Stimulated activated CD8-positive, alpha-beta memory T cell treated with anti-CD3 and anti-CD28 coated beads, Interleukin-15, amount 100 ng/mL, for 48 hours (primary cell): ENCODE measurements at regions not wholly inside any gene's neighbourhood (a gene's known extent, or its start where the extent isn't known, plus 50 kb on each side); places are given as distances from the start of the nearest gene placed in this dataset.

Experiments
- DNase-seq, 2 donors: peaks; one replicate each; pipeline ENCODE4 v3.0.0-alpha.2; 2020; ENCODE audit warnings: low read depth in 2 of 2

DNA sequence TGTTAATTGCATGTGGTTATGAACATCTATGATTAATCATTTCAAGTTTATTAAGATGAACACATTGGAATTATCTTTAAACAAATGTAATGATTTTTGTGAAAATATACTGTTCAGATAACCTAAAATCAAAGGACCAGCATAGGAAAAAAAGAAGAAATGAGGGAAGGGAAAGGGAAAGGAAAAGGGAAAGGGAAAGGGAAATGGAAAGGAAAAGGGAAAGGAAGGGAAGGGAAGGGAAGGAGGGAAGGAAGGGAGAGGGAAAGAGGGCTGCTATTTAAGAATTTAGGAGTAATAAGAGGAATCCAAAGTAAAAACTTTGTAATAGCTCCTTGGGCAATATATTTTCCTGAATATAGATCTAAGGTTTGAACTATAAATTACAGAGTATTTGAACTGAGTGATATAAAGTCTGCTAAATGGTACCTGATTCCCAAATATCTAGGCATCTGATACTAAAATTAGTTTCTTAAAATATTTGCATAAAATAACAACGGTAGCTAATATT, 726.3 kb downstream of the EPHA4 start:
- no peak for DNase-seq

DNA sequence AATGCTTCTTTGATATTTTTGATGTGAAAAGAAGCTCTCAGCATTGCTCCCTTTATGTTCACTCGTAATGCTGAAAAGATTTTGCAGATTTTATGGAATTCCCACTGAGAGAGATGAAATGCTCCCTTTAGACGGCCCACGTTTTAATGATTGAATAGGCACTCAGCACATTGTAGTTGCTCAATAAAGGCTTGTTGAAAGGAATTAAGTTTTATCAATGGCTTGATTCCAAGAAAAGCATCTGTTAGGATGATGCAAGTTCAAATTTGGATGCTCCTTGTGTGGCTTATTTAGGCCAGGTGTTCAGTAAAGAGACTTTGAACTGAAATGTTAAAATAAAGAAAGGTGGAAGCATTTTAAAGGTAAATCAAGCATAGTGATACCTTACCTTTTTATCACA, 725.1 kb downstream of the EPHA4 start:
- DNase-seq: no peak

DNA sequence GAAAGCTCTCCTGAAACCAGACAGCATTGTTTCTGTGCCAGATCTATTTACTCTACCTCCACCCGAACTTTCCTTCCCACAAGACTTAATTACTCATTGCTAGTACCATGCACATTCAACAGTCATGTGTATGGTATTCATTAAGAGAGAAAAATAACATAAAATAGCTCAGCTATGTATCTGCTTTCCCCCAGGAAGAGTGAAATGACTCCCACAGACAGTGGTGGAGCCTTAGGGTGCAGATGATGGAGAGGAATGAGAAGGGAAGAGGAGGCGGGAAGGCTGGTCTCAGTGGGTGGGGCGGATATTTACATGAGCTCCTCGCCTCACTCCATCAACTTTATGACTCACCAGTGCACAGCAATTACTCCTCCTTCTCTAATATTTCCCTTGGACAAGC, 724.5 kb downstream of the EPHA4 start:
- no peak for DNase-seq

DNA sequence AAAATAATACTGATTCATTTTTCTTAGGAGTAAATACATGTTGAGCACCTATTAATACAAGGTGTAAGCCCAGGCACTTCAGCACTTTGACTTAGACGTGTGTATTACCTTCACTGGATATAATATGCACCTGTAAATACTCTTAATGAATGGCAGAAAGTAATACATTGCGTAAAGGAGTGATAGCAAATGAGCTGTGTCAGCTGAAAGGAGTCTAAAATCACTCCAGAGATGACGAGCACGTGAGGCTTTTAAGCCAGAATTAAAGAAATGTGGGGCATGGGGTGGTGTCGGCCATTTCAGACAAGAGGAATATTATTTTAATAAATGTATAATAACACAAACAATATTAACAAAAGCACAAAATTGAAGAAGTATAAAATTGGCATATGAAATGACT, 722.7 kb downstream of the EPHA4 start:
- DNase-seq: no peak

DNA sequence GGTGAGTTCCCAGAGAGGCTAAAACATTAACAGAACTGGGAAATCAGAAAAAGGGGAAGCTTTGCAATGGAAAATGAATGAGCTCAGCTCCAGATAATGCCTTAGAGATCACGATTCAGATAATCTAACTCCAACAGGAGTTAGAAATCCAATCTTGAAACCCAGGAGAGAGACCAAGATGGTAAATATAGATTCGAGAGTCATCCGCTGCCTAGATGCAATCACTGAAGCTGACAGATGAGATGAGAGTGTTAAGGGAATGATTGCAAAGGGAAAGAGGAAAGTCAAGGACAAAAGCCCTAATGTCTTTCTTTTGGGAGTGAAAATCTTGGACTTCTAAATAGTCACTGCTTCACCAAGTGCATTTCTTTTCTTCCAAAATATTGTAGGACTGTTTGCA, 722.0 kb downstream of the EPHA4 start:
- no peak for DNase-seq

DNA sequence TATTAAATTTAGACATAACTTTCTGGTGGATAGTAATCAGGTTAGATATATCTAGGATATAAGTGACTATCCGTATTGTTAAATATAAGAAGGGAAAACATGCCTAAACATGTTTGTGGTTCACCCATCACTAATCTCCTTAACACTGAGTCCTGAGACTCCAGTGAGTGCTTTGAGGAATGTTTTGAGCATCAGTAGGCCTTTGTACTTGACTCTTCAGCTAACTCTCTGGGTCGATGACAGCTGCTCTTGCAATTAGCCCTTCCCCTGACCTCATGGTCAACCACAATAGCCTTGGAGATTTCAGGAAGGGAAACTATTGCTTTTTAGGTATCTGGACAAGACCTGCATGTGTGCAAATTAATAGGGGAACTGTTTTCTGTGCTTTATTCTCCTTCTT, 716.8 kb downstream of the EPHA4 start:
- no peak for DNase-seq

DNA sequence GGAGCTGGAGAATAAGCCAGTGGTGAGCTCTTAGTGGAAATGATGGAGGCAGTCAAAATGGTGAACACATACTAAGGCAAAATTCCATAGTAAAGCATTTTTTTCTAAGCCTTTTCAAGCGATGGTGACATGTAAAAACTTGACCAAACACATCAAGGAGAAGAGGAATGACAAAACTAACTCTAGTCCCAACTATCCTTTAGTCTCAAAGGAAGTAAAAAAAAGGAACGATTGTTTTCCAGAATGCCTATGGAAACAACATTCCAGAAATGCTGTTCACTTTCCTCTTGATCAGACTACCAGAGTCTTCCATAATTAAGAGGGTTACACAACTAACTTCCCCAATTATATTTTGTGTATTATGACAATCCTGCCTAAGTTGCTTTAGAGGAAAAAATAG, 715.6 kb downstream of the EPHA4 start:
- DNase-seq: no peak

DNA sequence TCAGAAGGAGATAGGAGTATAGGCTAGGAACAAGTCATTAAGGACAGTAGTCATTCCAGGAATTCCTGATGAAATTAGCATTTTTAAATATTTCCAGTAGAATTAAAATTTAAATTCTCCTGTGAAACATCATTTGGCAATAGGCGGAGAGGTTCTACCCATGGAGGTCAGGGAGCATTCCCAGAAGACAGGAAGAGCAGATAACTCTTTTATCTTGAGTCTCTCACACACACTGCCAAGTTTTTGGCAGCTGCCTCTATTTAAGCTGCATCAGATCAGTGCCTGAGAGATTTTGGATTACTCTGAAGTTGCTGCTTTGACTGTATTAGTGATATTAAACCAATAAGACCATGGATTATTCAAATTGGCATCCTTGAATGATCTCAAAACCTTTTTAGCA, 714.7 kb downstream of the EPHA4 start:
- no peak for DNase-seq

DNA sequence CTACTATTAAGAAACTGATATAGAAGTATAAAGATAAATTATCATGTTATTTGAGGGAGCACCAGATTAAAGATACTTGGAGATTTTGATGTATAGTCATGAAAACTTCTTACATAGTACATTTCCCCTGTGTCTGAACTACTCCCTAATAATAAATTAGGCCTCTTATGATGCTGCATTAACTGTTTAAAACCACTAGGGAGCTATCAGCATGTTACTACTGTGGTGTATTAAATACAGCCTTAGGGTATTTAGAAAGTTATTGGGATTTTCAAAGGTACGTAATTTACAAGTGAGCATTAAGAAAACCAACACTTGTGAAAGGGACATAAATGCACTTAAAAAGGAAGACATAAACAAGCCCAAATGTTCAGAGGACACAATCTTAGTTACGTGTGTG, 714.0 kb downstream of the EPHA4 start:
- DNase-seq: no peak

DNA sequence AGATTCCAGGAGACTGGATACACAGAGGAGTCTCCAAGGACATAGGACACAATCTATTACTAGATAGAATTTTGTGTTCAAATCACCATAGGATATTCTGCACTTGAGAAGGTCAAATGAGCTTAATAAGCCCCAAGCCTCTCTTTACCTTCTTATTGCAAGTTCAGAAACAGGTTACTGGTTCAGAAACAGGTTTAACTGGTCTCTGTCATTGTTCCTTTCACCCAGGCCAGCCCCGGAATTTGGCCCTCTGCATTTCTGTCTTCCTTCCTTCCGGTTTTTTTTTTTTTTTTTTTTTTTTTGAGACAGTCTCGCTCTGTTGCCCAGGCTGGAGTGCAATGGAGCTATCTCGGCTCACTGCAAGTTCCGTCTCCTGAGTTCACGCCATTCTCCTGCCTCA, 700.2 kb downstream of the EPHA4 start:
- DNase-seq: no peak

DNA sequence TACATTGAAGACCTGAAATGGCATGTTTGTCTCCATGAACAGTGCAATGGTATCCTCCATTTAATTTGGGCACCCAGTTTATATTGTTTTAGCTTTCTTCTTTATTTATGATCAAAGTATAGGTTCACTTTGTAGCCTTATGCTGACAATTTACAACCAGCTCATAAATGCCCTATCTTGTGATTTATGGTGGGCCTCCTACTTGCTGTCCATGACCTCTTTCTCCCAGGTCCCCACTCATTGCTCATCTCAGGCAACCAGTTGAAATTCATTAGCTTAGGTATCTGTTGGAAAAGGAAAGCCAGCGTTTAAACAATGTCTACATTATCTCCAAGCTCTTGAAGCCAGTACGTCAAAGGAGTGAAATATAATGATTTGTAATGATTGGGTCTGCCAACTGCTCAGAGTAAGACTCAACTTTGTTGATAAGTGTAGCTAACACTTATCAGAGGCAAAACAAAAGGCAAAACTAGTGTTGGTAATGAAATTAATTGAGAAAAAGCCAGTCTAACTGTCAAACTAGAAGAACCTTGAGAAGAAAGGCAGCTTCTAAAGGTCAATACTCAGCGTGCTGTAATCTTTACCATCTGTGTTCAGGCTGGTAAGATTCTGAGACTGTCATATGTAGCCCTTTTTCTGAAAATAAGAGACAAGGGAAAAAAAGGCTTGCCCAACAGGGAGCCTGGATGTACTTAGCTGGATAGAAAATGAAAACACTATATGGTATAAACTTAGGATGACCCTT, 695.9 kb downstream of the EPHA4 start:
- DNase-seq: no peak

DNA sequence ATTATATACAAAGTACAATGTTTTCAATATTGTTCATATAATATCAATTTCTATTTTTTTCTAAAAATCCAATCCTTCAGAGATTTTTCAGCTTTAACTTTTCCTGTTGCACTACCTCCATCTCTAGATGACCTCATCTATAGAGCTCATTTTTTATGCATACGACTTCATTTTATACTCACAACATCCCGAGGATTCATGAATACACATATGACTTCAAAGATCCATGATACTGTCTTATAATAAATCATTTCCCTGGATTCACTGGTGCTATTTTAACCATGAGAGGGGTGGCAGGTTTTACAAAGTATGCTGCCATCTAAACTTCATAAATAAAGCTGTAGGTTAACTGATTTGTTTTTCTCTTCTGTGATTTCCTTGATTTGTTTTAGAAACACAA, 694.6 kb downstream of the EPHA4 start:
- no peak for DNase-seq

DNA sequence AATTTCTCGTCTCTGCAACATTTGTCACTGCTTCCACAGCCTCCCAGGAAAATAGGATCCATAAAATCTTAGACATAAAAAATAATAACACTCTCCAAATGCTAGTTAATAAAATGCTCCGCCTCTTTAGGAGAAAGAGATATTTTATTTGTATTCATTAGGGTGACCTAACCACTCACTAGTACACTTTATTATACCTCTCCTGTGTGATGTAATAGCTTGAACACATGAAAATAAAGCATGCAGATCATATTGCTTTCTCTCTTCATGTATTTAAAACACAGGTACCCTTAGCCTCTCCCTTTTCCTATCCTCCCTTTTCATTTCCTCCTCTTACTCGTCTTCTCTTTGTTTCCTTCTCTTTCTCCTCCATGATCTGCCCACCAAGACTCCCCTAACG, 694.2 kb downstream of the EPHA4 start:
- DNase-seq: no peak

DNA sequence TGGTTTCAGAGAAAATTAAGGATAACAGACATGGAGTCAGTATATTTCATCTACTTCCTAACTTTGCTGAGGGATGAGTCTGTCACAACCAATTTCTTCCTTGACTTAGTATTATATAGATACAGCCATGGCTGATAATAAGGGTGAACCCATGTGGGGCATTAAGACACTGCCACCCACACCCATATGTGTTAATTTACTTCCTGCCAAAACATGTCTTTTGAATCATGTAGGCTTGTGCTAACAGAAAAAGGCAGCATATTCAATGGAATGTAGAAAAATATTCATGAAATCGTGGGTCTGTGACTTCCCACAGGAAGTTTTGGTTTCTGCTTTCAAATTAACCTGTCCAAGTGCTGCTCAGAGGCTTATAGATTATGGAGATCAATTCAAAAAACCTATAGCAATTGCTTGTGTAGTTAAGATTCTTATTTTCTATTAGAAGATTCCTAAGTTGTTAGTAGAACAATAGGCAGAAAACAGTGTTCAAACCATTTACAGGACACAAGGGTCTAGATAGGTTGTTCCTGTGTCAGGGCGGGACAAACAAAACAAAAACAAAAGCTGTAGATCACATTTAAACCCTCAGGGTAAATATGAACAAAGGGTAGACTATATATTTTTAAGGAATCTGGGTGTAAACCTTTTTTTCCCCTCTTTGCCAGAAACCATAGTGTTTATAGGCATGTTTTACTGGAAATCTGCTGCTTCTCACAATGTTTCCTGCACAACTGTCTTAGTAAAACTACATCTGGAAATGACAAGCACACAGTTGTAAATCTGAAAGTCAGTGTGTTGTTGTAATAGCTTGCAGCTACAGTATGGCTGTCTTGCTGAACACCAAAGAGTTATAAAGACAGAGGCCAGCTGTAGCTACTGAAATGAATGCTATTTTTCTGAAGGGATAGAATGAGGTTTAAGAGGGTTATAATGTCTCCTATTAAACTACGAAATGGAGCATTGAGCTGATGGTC, 691.2 kb downstream of the EPHA4 start:
- no peak for DNase-seq

DNA sequence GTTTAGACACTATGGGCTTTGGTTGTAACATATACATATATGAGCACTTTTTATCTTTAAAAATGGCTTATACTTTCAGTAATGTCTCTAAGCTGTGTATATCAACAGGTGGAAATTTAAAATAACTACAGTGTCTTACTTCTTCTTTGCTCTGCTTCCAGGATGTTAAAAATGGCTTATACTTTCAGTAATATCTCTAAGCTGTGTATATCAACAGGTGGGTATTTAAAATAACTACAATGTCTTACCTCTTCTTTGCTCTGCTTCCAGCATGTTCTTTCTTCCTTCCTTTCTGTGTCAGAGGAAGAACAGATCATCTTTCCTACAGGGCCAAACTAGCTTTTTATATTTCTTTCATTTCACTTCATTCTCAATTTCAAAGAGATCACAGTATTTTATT, 689.6 kb downstream of the EPHA4 start:
- DNase-seq: no peak

DNA sequence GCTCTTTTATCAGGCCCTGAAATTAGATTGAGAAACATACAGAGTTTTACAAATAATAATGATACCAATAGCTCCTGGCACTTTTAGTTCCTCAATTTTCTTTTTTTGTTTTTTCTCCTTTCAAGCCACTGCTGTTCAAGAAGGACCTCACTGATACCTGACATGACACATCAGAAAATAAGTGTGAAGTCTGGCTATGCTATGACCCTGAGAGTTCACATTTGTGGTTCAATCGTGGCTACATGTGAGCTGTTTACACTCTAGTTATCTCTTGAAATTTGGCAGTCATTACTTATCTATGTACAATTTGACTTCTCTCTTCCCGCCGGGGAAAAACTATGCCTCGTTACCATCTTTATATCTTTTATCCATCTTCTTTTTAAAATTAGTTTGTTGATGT, 686.5 kb downstream of the EPHA4 start:
- DNase-seq: no peak

DNA sequence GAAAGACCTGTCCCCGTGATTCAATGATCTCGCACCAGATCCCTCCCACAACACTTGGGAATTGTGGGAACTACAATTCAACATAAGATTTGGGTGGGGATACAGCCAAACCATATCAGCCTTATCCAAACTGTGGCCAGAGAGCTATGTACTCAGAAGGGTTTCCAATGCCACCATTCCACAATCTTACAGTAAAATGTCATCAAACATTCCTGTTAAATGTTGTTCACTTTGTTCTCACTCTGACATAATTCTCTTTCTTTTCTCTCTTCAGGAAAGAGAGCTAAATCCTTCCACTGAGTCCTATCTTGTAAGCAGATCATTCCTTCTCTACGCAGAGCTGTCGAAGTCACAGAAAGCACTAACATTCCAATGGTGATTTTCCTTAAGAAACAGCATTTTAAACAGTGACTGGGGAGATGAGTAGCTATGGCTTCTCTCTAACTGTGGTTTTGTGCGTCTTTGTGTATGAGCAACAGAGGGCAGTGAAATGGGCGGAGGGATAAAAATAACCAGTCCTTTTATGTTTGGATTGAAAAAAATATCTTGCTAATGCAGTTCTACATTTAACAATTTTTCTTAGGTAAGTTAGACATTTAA, 684.7 kb downstream of the EPHA4 start:
- DNase-seq: no peak

DNA sequence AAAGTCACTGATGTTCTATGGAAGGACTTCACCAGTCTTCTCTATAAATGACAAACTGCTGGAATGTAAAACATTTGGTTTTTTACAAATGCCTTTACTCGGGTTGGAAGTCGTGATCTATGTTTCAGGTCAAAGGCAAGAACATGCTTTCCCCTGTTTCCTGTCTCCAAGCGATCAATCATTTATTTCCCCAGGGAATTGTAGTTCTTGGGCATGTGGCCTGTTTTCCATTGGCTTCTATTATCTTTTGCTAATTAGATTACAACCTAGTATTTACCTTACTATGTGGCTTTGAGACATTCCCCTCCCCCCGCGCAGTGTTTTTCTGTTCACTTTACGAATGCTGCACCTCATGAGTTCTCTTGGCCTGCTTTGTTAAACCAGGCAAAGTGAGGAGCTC, 684.2 kb downstream of the EPHA4 start:
- DNase-seq: no peak

DNA sequence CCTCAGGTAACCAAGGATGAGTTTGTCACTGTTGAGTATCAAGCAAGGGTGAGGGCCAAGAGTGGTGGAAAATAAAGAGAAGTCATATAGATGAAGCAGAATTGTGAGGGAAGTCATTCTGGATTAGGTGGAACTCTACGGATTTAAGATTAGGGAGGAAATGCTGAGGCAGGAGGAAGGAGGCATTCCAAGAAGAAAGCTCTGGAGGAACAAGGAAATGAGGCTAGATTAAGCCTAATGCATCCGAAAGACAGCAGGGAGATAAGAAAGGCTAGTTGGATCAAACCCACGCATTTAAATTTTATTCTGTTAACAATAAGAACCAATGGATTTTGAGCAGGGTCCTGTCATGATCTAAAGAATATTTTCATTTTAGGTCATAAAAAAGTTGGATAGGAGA, 681.2 kb downstream of the EPHA4 start:
- DNase-seq: no peak

DNA sequence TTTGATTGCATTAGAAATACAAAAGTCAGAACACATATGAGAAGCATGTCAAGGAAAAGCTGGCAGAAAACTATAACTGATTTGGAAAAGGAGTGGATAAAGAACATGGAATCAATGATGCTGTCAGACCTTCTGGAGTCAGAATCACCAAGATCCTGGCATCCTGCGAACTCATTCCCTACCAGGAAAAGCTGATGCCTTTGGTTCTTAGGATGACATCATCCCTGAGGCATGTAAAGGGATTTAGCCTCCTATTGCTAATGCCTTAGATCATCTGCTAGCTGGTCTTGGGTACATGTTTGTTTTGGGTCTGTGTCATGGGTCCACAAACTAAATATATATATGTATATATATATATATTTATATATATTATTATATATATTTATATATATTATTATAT, 680.7 kb downstream of the EPHA4 start:
- DNase-seq: no peak

DNA sequence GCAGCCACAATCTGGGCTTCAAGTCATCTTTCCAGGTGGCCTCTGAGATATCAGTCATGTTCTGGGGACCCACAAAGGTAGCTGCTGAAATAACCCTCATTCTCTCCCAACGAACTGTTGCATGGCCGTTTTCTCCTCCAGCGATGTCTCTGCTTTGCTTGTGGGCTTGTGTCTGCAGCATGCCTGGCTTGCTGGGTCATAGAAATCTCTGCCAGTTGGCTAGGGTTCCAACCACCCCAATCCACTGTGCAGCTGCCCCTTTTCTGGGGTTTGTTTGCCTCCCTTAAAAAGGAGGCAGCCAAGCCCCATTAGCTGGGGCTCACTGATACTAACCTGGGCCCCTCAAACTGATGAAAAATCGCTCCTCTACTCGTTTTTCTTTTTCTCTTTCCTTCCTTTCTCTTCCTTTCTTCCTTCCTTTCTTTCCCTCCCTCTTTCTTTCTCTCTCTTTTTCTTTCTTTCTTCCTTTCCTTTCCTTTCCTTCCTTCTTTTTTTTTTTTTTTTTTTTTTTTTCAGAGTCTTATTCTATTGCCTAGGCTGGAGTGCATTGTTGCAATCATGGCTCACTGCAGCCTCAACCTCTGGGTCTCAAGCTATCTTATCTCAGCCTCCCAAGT, 680.0 kb downstream of the EPHA4 start:
- no peak for DNase-seq

DNA sequence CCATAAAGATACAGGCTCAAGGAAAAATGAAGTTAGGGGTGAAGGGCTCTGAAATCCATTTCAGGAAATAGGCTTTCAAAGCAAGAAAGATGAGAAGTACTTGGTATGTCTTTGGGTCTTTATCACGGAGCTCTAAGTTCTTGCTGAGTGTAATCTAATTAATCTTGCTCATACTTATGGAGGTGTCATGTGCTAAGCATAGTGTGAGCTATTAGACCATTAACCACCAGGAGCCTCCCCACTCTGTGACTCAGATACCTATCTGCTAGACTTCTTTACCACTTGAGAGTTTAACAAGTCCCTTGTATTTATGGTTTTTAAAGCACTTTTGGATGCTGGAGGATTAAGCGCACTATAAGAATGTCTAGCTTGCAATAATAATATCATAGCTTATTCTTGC, 678.7 kb downstream of the EPHA4 start:
- DNase-seq: no peak
